ENCODE measurements at regions not wholly inside any gene's neighbourhood (a gene's known extent, or its start where the extent isn't known, plus 50 kb on each side); places are given as distances from the start of the nearest gene placed in this dataset.
"Not testable (repeated sequence)": the region's sequence is repeated elsewhere in the genome, so short reads cannot be mapped to it uniquely, and the experiment has no call there.

- DNase-seq, result no peak
These were observed 410.7 kb downstream of the MIAT start for GRCh38 chr22:27068121-27068520.

- DNase-seq, result no peak
These were observed 413.2 kb downstream of the MIAT start for GRCh38 chr22:27070594-27070993.

- no peak for DNase-seq
These were observed 416.4 kb downstream of the MIAT start for GRCh38 chr22:27073601-27074425.

GRCh38 chr22:27075028-27075678 lies 417.8 kb downstream of the MIAT start:
- no peak for DNase-seq

- no peak for DNase-seq
These were observed 418.5 kb downstream of the MIAT start for GRCh38 chr22:27075891-27076290.

GRCh38 chr22:27078064-27078463 lies 420.7 kb downstream of the MIAT start:
- not testable (repeated sequence) for DNase-seq

GRCh38 chr22:27080036-27080578 lies 422.7 kb downstream of the MIAT start:
- DNase-seq, result no peak

GRCh38 chr22:27080863-27081262 lies 423.5 kb downstream of the MIAT start:
- no peak for DNase-seq

- DNase-seq, result no peak
These were observed 426.2 kb downstream of the MIAT start for GRCh38 chr22:27083610-27084009.

GRCh38 chr22:27084130-27084529 lies 426.7 kb downstream of the MIAT start:
- DNase-seq, result no peak

GRCh38 chr22:27086080-27087044 lies 429.0 kb downstream of the MIAT start:
- DNase-seq, result no peak

- no peak for DNase-seq
These were observed 429.7 kb downstream of the MIAT start for GRCh38 chr22:27087051-27087450.

GRCh38 chr22:27088026-27088425 lies 430.6 kb downstream of the MIAT start:
- DNase-seq, result no peak

- DNase-seq, result no peak
These were observed 431.9 kb downstream of the MIAT start for GRCh38 chr22:27089264-27089663.

GRCh38 chr22:27090611-27091011 lies 433.2 kb downstream of the MIAT start:
- DNase-seq, result no peak

GRCh38 chr22:27093422-27093821 lies 436.0 kb downstream of the MIAT start:
- DNase-seq, result no peak

GRCh38 chr22:27094633-27095308 lies 437.4 kb downstream of the MIAT start:
- no peak for DNase-seq

- DNase-seq, result no peak
These were observed 440.1 kb downstream of the MIAT start for GRCh38 chr22:27097506-27097905.

- DNase-seq, result no peak
These were observed 440.5 kb downstream of the MIAT start for GRCh38 chr22:27097933-27098332.

GRCh38 chr22:27099946-27100722 lies 442.7 kb downstream of the MIAT start:
- no peak for DNase-seq

GRCh38 chr22:27100789-27101188 lies 443.4 kb downstream of the MIAT start:
- DNase-seq, result no peak

GRCh38 chr22:27101288-27101687 lies 443.9 kb downstream of the MIAT start:
- no peak for DNase-seq

Data from CD4-positive, alpha-beta T cell treated with Interleukin-21 for 1 hour (primary cell).